ENCODE measurements at regions not wholly inside any gene's neighbourhood (a gene's known extent, or its start where the extent isn't known, plus 50 kb on each side); places are given as distances from the start of the nearest gene placed in this dataset.

- DNase-seq (ENCODE audit: extremely low read depth in 1 of 4, low spot score in 3 of 4), result no peak
- intact Hi-C loops (cut with micrococcal nuclease), result no loop called here
These were observed 209.9 kb upstream of the CDH20 start for GRCh38 chr18:61123309-61123708.

More at GRCh38 chr18:61123309-61123708, 209.9 kb upstream of the CDH20 start:
- Histone ChIP-seq H3K9ac (ENCODE audit: insufficient read depth in 1 of 2, low read depth in 2 of 2, low read length in 2 of 2) (no peak overlapping the region), H3K27me3 (ENCODE audit: control insufficient read depth in 2 of 2, insufficient read depth in 2 of 2, low read length in 2 of 2) (no peaks in the 10 kb centered on the region), H3K4me2 (ENCODE audit: insufficient read depth, low read length) (no peak overlapping the region), H3K27ac (ENCODE audit: extremely low read depth, low read depth, low read length) (no peak overlapping the region), H3K4me1 (replicated peaks in 1 of 2; ENCODE audit: control insufficient read depth in 2 of 2, insufficient read depth in 2 of 2, low read length in 2 of 2) (no peaks in the 10 kb centered on the region), H3K4me3 (no peak overlapping the region), H3K9me1 (ENCODE audit: control insufficient read depth, insufficient read depth, low read length) (no peaks in the 10 kb centered on the region), H3K36me3 (ENCODE audit: control insufficient read depth, insufficient read depth, low read length) (no peaks in the 10 kb centered on the region), H3K9me3 (replicated peaks; ENCODE audit: control insufficient read depth, insufficient read depth, low read depth, low read length) (no peaks in the 10 kb centered on the region), H4K20me1 (replicated peaks; ENCODE audit: control insufficient read depth, insufficient read depth, low read length) (no peaks in the 10 kb centered on the region), H3K79me2 (ENCODE audit: control insufficient read depth, insufficient read depth, low read length) (no peaks in the 10 kb centered on the region), H2AFZ (ENCODE audit: low read depth, low read length) (no peak overlapping the region)
- ChIA-PET POLR2A (no interaction called here), CTCF (ENCODE audit: low intra/inter-chr PET ratio) (no interaction called here)
- FAIRE-seq (no peak), ATAC-seq (no peak)
- 0% methylated on average over 2 of the region's 2 CpGs for WGBS (ENCODE audit: insufficient coverage, low coverage, missing lambda C conversion rate)
- TF ChIP-seq ARID2 (IDR thresholded peaks at IDR 0.05) (no peak), ZBTB26 (CRISPR knock-in tag; IDR thresholded peaks at IDR 0.05) (no peak), CXXC5 (CRISPR knock-in tag; IDR thresholded peaks at IDR 0.05) (no peak), SMAD3 (CRISPR knock-in tag; conservative IDR thresholded peaks at IDR 0.05) (no peak), RBBP5 (IDR thresholded peaks at IDR 0.05; ENCODE audit: borderline replicate concordance, insufficient read depth, low read length, poor library complexity, severe bottlenecking) (no peak), SMAD1 (IDR thresholded peaks at IDR 0.05; ENCODE audit: low read depth, low read length, partially characterized antibody) (no peak), JUN (IDR thresholded peaks at IDR 0.05; ENCODE audit: borderline replicate concordance, low read depth, low read length) (no peak), JUN (CRISPR knock-in tag; IDR thresholded peaks at IDR 0.05; ENCODE audit: borderline replicate concordance) (no peak), POLR2G (IDR thresholded peaks at IDR 0.05; ENCODE audit: low read depth, low read length) (no peak), ZNF431 (CRISPR knock-in tag; IDR thresholded peaks at IDR 0.05) (no peak), ZNF384 (IDR thresholded peaks at IDR 0.05; ENCODE audit: low read depth, low read length) (no peak), EP400 (IDR thresholded peaks at IDR 0.05) (no peak), ZNF140 (CRISPR knock-in tag; IDR thresholded peaks at IDR 0.05) (no peak), ELF4 (CRISPR knock-in tag; IDR thresholded peaks at IDR 0.05) (no peak)
- TF ChIP-seq, protein P1, sequence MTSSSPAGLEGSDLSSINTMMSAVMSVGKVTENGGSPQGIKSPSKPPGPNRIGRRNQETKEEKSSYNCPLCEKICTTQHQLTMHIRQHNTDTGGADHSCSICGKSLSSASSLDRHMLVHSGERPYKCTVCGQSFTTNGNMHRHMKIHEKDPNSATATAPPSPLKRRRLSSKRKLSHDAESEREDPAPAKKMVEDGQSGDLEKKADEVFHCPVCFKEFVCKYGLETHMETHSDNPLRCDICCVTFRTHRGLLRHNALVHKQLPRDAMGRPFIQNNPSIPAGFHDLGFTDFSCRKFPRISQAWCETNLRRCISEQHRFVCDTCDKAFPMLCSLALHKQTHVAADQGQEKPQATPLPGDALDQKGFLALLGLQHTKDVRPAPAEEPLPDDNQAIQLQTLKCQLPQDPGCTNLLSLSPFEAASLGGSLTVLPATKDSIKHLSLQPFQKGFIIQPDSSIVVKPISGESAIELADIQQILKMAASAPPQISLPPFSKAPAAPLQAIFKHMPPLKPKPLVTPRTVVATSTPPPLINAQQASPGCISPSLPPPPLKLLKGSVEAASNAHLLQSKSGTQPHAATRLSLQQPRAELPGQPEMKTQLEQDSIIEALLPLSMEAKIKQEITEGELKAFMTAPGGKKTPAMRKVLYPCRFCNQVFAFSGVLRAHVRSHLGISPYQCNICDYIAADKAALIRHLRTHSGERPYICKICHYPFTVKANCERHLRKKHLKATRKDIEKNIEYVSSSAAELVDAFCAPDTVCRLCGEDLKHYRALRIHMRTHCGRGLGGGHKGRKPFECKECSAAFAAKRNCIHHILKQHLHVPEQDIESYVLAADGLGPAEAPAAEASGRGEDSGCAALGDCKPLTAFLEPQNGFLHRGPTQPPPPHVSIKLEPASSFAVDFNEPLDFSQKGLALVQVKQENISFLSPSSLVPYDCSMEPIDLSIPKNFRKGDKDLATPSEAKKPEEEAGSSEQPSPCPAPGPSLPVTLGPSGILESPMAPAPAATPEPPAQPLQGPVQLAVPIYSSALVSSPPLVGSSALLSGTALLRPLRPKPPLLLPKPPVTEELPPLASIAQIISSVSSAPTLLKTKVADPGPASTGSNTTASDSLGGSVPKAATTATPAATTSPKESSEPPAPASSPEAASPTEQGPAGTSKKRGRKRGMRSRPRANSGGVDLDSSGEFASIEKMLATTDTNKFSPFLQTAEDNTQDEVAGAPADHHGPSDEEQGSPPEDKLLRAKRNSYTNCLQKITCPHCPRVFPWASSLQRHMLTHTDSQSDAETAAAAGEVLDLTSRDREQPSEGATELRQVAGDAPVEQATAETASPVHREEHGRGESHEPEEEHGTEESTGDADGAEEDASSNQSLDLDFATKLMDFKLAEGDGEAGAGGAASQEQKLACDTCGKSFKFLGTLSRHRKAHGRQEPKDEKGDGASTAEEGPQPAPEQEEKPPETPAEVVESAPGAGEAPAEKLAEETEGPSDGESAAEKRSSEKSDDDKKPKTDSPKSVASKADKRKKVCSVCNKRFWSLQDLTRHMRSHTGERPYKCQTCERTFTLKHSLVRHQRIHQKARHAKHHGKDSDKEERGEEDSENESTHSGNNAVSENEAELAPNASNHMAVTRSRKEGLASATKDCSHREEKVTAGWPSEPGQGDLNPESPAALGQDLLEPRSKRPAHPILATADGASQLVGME (CRISPR knock-in tag; IDR thresholded peaks at IDR 0.05), result no peak
- TF ChIP-seq, protein P2, sequence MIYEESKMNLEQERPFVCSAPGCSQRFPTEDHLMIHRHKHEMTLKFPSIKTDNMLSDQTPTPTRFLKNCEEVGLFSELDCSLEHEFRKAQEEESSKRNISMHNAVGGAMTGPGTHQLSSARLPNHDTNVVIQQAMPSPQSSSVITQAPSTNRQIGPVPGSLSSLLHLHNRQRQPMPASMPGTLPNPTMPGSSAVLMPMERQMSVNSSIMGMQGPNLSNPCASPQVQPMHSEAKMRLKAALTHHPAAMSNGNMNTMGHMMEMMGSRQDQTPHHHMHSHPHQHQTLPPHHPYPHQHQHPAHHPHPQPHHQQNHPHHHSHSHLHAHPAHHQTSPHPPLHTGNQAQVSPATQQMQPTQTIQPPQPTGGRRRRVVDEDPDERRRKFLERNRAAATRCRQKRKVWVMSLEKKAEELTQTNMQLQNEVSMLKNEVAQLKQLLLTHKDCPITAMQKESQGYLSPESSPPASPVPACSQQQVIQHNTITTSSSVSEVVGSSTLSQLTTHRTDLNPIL (CRISPR knock-in tag; IDR thresholded peaks at IDR 0.05), result no peak
- BruUV-seq (replicated peaks), result no TSS peak
- in situ Hi-C loops (cut with MboI), result no loop called here
